NCI-H2107 treated with DMSO at 0.1 percent for 48 hours (cell line): ENCODE measurements at regions not wholly inside any gene's neighbourhood (a gene's known extent, or its start where the extent isn't known, plus 50 kb on each side); places are given as distances from the start of the nearest gene placed in this dataset.
"Not testable (repeated sequence)": the region's sequence is repeated elsewhere in the genome, so short reads cannot be mapped to it uniquely, and the experiment has no call there.

Source experiments
- DNase-seq: peaks from one replicate; lab custom pipeline; 2025; ENCODE audit not compliant: unreplicated experiment; lab: John Stamatoyannopoulos, UW

DNA sequence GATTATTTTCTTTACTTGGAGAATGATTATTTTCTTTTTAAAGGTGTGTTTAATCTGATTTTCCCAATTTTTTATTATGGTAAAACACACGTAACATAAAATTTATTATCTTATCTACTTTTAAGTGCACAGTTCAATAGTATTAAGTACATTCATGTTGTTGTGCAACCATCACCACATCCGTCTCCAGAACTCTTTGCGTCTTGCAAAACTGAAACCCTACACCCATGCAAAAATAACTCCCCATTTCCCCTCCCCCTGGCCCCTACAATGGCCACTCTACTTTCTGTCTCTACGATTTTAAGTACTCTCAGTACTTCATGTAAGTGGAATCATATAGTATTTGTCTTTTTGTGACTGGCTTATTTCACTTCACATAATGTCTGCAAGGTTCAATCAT is 230.7 kb downstream of the SATB1 start:
- DNase-seq, result no peak

DNA sequence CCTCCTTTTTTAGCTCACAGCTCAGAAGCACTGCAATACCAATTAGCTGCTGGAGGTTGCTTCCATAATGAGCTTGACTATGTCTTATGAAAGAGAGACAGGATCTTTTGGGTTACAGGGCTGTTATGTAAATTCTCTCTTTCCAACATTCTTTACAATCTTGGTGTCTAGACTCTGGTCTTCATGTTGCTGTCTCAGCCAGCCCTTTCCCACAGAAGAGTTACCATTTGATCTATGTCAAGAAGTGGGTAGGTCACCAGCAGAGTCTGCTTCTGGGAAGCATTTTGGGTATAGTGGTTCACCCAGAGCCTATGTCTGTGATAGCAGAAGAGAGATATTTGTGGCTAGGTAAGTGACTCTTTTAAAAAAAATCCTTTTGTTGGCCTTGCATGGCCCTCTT is 234.5 kb downstream of the SATB1 start:
- DNase-seq, result no peak

DNA sequence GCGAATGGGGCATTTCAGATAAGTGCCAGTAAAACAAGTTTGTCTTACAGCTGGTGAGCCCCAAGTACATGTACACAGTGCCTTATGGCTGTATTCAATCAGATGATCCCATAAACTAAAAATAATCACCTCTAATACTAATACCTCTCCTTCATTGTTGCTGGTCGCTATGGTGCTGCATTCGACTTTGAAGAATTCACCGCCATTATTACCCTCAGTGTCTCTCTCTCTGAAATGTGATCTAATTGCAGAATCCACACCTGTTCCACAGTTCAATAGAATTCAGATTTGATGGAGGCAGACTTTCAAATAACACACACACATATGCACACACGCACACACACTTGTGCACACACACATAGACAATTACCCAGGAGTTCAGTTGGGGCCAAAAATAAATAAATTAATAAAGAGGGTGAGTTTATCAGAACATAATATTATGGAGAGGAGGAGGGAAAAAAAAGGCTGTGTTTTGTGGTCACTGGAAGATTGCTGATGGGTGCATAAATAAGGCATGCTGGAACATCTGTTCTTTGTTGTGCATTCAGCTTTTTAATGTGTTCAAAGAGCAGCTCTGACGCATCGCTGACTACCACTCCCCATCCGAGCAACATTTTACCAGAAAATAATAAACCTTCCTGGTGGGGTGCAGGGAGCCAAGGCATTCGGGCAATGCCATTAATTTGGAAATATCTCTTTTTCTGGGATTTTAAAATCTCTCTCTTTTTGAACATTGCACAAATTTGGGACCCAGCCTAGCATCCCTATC is 235.7 kb downstream of the SATB1 start:
- peak; percentile 24 for DNase-seq

DNA sequence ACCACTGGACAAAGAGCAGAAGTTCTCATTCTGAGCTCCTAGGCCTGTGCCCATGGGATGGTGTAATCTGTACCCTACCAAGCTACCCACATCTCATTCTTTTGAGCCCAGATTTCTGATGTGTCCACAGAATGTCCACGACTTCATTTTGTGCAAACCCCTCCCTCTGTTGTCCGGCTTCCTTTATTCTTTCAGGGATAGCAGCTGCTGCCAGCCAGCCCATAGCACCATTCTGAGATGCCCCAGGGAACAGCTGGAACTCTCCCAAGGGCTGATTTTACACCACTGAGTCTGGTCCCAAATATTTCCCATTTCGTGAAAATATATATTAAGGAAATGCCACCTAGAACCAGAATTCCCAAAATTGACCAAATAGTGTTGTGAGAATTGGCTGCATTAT is 236.6 kb downstream of the SATB1 start:
- DNase-seq, result no peak

DNA sequence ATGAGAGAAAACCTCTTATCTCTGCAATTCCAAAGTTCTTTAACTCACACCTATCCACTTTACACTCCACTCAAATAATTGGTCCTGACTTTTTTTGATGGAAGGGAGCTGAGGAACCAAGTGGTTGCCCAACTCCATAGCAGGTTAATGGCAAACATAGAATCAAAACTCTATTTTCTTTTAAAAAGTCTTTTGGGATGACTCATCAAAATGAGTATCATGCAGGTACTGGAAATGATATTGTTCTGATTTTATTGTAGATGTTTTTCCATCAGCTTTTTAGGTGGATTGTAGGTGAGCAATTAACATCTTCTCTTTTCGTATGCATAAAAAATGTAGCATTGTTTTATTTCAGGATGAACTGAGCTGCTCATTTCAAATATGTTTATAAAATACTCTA is 239.5 kb downstream of the SATB1 start:
- no peak for DNase-seq

DNA sequence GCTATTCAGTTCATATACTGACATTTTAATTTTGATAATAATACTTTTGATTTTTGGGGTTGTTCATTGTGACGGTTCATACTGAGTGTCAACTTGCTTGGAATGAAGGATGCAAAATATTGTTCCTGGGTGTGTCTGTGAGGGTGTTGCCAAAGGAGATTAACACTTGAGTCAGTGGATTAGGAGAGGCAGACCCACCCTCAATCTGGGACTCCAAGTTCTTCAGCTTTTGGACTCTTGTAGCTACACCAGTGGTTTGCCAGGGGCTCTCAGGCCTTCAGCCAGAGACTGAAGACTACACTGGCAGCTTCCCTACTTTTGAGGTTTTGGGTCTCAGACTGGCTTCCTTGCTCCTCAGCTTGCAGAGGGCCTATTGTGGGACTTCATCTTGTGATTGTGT is 242.2 kb downstream of the SATB1 start:
- DNase-seq, result not testable (repeated sequence)

DNA sequence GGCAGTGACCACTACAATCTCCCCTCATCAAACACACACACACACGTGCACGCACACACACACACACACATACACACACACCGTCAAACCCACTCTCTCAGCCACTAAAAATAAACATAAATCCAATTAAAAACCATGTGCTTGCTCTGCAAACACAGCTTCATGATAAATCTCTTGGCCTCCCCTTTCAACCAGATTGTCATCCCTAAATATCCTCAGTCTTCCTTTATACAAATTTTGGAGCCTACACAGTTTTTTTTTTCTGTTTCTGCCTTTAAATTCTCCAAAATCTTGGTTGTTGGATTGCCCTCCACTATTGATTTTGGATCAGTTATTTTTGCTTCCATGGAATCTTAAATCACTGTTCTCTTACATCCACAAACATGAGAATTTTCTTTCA is 245.6 kb downstream of the SATB1 start:
- DNase-seq, result no peak

DNA sequence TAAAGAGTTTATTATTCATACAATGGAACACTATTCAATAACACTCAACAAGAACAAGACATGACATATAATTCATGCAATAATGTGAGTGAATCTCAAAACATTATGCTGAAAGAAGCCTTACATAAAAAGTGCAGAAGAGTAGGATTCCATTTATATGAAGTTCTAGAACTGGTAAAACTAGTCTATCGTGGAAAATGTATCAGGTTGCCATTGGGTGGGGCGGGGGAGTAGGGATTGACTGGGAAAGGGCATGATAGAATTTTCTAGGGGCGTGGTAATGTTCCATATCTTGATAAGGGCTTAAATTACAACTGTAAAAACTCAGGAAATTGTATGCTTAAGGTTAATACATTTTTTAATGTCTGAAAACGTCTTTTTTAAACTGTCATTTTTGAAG is 247.9 kb downstream of the SATB1 start:
- no peak for DNase-seq

DNA sequence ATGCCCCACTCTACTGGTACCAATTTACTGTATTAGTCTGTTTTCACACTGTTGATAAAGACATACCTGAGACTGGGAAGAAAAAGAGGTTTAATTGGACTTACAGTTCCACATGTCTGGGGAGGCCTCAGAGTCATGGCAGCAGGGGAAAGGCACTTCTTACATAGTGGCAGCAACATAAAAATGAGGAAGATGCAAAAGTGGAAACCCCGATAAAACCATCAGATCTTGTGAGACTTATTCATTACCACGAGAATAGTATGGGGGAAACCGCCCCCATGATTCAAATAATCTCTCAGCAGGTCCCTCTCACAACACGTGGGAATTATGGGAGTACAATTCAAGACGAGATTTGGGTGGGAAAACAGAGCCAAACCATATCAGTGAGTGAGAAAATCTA is 251.2 kb downstream of the SATB1 start:
- not testable (repeated sequence) for DNase-seq

DNA sequence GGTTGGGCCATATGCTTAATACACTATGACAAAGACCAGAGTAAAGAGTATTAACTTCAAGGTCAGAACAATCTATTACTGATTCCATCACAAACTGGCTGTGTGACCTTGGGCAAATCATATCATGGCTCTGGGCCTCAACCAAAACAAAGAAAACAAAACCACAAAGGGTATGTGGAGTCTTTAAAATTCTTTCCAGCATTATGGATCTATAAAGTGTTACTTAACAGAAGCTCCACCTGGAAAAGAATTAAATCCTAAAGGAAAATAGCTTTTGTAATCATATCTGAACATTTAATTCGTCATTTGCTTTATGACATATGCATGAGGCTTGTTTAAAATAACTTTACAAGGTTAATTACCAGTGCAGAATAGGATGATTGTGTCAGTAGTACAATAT is 265.5 kb downstream of the SATB1 start:
- DNase-seq, result no peak

DNA sequence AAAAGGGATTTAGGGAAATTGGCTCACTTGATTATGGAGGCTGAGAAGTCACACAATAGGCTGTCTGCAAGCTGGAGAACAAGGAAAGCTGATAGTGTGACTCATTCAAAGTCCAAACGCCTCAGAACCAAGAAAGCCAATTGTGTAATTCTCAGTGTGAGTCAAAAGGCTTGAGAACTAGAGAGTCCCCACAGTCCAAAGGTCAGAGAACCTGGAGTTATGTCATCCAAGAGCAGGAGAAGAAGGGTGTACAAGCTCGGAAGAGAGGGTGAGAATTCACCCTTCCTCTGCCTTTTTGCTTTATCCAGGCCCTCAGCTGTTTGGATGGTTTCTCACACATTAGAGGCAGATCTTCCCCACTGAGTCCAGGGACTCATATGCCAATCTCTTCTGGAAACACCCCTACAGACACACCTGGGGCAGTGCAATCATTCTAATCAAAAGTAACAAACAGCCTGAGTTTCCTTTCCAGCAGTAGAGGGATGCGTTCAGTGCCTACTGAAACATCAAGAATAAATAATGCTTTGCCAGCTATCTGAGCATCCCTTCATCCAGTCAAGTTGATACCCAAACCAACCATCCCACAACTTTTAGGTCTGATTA is 271.5 kb downstream of the SATB1 start:
- DNase-seq, result no peak

DNA sequence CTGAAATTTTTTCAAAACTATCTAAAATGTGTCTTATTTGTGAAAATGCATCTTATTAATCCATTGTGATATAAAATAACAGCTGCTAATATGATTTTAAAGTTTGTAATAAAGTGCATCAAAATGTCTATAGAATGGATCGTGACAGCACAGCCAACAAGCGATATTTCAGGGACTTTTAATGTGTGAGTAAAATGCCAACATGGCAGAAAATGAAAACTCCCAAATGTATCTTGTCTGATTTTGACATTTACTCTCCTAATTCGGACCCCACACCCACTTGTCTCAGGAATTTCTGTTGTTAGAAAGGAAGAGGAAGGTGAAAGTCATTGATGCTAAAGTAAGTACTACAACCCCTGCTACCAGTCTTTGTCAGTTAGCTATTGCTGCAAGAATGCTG is 273.9 kb downstream of the SATB1 start:
- DNase-seq, result no peak

DNA sequence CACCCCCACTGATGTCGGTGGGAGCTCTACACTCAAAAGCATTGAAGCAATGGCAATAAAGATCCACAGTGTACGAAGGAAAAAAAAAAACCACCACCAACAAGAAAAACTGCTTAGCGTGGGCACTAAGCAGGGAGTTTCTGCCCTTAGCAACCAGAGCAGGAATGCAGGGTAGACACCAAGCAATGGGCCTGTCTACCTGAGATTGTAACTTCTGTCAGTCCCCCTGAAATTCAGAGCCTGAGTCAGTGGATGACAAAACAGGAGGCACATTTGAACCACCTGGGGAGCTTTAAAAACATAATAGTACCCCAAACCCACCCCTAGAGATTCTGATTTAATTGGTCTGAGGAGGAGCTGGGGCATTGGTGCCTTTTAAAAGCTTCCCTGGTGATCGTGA is 275.2 kb downstream of the SATB1 start:
- DNase-seq, result no peak

DNA sequence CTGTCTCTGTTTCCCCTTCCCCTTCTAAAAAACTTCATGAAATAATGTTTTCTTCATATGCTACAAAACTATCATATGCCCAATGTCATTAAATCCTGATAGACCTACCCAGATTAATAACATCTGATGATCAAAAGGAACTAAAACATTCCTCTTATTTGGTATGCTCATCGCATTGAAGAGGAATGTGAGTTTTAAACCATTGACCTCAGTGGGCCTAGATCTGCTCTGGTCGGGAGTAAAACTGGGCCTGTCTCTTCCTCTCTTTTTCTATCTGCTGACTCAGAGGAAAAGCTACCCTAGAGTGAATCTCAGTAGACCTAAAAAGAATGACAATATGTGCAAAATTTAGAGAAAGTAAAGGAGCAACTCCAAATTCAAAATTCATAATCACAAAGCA is 275.8 kb downstream of the SATB1 start:
- no peak for DNase-seq

DNA sequence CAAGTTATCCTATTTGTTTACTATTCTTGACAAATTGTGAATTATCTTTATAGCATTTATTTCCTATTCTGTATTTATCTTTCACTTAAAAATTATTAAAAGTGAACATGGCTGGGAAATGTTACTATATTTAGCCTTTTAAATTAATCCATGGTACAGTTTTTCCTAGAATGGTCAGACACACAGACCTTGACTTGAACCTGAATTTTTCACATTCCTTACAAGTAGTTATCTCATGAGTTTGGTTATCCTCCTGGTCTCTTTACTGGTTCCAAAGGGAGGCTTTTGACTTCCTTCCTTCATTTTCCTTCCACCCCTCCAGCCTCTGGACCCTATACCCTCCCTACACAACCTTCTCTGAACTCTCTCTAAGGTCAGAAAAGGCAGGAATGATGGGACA is 280.6 kb downstream of the SATB1 start:
- DNase-seq, result no peak

DNA sequence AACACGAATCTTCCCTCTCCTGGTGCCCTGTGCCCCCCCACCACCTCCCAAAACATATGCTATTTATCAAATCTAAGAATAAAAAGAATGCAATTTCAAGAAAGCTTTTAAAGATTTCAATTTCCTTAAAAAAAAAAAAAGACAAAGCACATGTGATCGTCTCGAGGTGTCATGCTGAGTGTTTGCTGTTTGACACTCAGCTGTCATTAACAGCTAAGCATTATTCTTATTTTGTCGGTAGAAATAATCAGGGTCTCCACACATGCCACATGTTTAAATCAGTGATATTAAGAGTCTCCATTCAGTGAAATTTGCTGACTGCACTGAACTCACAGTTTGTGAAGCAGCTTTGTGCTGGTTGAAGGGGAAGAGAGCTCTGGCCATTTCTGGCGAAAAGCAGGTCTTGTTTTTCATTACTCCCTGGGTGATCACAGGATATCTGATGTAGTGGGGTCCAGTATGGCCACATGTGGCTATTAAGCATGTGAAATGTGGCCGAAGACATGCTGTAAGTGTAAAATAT is 281.8 kb downstream of the SATB1 start:
- DNase-seq, result no peak

DNA sequence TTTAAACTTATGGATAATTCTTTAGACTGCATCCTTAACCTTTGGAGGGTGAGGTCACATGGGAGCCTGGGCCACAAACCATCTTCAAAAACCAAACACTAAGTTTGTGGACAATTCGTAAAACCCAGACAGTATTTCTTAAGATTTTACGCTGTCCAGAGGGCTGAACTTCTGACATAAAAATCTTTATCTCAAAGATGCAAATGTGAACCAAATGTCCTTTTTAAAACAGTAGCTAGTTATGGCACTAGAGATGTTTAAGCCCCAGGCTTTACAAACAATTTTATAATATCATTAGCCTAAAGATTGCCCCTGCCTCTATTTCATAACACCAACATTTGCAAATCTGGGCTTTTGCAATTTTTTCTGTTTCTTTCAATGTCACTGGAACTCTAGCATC is 287.2 kb downstream of the SATB1 start:
- no peak for DNase-seq

DNA sequence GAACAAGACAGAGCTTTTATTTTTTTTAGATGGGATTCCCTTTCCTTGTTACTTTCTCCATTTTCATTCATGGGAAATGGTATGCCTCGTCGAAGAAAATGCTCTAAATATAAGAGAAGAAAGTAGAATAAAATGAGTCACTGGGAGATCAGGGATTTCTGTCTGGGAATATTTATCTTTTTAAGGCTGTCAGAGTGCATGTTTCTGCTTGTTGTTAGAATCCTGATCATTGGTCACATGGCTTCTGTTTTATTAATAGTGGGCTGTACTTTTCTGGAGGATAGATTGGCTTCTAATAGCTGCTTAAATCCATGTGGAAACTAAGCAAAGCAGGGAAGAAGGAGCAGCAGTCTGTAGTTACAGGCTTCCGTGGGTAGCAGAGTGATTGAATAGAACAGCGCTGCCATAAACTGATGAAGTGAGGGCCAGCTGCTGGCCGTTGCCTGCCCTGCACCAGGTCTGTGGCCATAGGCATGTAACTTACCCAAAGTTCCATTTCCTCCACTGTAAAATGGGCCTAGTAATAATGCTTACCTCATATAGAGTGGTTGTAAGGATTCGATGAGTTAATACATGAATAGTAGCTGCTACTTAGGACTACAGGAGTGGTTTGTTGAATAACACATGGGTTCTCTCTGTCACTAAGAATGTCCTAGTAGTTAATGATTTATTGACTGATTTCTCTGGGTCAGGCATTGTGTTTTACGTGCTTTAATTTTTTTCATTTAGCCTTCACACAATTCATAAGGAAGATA is 289.9 kb downstream of the SATB1 start:
- DNase-seq, result no peak

DNA sequence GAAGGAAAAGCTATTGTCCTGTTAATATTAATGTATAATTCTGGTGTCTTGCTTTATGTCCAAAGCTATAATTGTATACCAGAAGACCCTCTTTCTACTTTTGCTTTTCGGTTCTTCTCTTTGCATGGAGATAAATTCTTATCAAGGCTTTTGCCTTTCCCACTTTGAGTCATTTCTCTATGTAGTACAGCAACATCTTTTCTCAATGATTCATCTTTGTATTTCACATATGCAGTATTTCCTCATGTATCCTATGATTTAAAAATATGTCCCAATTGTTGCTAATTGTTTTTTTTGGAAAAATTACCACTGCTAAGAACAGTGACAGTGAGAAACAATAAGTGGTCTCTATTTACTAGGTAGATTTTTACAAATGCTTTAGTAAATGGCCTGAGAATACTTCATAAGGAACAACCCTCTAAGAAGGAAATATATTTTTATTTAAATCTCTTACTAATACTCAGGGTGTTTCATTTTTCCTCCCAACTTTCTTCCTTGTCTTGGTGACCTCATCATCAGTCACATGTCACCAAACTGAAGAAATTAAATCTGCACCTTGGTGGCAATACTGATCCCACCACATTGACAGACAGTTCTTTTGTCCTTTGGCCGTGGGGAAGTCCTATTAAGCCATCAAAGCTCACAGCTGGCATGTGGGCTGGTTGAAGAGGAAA is 290.6 kb downstream of the SATB1 start:
- no peak for DNase-seq

DNA sequence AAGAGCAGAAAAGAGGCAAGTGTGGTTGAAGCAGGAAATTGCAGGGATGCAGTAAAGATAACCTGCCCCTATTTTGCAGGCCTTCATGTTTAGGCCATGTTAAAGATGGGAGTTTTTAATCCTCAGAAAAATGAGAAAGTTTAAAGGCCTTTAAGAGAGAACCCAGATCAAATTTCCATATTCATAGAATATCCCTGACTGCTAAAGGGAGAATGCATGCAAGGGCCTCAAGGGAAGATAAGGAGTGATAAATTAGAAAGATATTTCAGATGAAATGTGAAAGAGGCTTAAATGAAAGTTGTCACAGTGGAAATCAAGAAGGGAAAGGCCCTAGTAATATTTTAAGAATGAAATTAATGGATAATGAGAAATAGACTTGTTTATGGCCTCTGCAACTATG is 292.1 kb downstream of the SATB1 start:
- no peak for DNase-seq

DNA sequence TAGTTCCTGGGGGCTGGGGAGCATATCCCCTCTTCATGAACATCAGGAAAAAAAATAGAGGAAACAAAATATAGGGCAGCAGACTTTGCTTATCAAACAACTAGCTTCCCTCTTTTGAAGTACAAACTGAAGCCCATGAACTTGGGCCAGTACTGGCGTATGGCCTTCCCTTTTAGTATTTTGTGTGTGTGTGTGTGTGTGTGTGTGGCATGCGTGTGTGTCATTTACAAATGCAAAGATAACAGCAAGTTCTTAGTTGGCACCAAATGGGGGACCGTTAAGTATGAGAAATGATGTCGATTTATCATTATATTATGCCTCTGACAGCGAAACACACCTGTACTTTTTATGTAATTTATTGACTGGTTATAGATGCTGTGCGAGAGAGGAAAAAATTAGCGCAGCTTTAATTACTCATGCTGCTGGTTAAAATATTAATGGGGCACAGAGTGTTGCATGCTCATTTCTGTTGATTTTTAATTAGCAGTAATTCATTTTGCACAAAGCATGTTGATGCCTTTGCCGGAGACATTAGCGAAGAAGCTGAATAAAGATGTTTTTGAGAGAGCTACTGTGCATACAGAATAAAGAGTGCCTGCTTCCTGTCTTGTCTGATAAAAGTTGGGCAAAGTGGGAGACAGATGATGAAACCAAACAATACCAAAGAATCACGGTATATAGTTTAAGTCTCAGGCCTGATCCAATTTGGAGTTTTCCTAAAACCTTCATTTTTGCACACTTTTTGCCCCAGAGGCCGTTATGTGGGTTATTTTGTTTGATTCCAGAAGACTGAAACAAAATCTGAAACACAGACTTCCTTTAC is 297.1 kb downstream of the SATB1 start:
- no peak for DNase-seq
